ENCODE measurements at regions not wholly inside any gene's neighbourhood (a gene's known extent, or its start where the extent isn't known, plus 50 kb on each side); places are given as distances from the start of the nearest gene placed in this dataset.

GRCh38 chr13:105732806-105733529 lies 802.5 kb downstream of the EFNB2 start:
- H3K9me1 ChIP-seq (ENCODE audit: insufficient read depth, low read length), result no peaks in the 10 kb centered on the region
- no peak overlapping the region for H3K4me2 ChIP-seq (ENCODE audit: low read depth, low read length)
- no peaks in the 10 kb centered on the region for H3K79me1 ChIP-seq (ENCODE audit: low read depth in 1 of 2, low read length in 2 of 2)
- no peak overlapping the region for H3K18ac ChIP-seq (ENCODE audit: low read depth, low read length)
- H2BK5ac ChIP-seq (ENCODE audit: low read depth, low read length, poor library complexity, severe bottlenecking), result no peak overlapping the region
- TF ChIP-seq USF2 (IDR thresholded peaks at IDR 0.05; ENCODE audit: low read depth, low read length), result no peak
- no peak for TF ChIP-seq CHD1 (IDR thresholded peaks at IDR 0.05; ENCODE audit: low read depth, low read length)
- no peak for TF ChIP-seq ELK1 (IDR thresholded peaks at IDR 0.05; ENCODE audit: borderline replicate concordance, low read depth, low read length)
- TF ChIP-seq RFX5 (IDR thresholded peaks at IDR 0.05; ENCODE audit: low read depth, low read length), result no peak
- no peak for TF ChIP-seq FOS (IDR thresholded peaks at IDR 0.05; ENCODE audit: low read depth, low read length)
- no peak for TF ChIP-seq RCOR1 (IDR thresholded peaks at IDR 0.05; ENCODE audit: insufficient replicate concordance, low read length)
- TF ChIP-seq NFE2L2 (IDR thresholded peaks at IDR 0.05; ENCODE audit: low read depth, low read length), result no peak
- TF ChIP-seq POLR2A (IDR thresholded peaks at IDR 0.05; ENCODE audit: low read depth, low read length), result no peak
- no peak for TF ChIP-seq CEBPB (IDR thresholded peaks at IDR 0.05; ENCODE audit: low read depth, low read length)
- no peak for TF ChIP-seq RAD21 (IDR thresholded peaks at IDR 0.05; ENCODE audit: low read length)
- no peak for TF ChIP-seq MXI1 (IDR thresholded peaks at IDR 0.05; ENCODE audit: borderline replicate concordance, low read depth, low read length)
- no peak for TF ChIP-seq MAZ (IDR thresholded peaks at IDR 0.05; ENCODE audit: borderline replicate concordance, low read depth, low read length)
- TF ChIP-seq BHLHE40 (IDR thresholded peaks at IDR 0.05; ENCODE audit: low read depth, low read length), result no peak
- no peak for TF ChIP-seq SMC3 (IDR thresholded peaks at IDR 0.05; ENCODE audit: low read depth, low read length)
- TF ChIP-seq, protein P1, sequence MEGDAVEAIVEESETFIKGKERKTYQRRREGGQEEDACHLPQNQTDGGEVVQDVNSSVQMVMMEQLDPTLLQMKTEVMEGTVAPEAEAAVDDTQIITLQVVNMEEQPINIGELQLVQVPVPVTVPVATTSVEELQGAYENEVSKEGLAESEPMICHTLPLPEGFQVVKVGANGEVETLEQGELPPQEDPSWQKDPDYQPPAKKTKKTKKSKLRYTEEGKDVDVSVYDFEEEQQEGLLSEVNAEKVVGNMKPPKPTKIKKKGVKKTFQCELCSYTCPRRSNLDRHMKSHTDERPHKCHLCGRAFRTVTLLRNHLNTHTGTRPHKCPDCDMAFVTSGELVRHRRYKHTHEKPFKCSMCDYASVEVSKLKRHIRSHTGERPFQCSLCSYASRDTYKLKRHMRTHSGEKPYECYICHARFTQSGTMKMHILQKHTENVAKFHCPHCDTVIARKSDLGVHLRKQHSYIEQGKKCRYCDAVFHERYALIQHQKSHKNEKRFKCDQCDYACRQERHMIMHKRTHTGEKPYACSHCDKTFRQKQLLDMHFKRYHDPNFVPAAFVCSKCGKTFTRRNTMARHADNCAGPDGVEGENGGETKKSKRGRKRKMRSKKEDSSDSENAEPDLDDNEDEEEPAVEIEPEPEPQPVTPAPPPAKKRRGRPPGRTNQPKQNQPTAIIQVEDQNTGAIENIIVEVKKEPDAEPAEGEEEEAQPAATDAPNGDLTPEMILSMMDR (conservative IDR thresholded peaks at IDR 0.05; ENCODE audit: low read depth, low read length), result no peak
- H3K23ac ChIP-seq (ENCODE audit: low read depth, low read length), result no peak overlapping the region
- ATAC-seq (ENCODE audit: low read depth) (no peak), DNase-seq (no peak)
- ChIA-PET POLR2A (ENCODE audit: unreplicated experiment) (interaction anchor here (0.6 kb wide), 1 partner anchor 286 kb away, joined by 3 read pairs; no protein-coding TSS in a partner anchor), CTCF (interaction anchor here (0.6 kb wide), 2 partner anchors 15 to 1780 kb away, joined by 3 read pairs; no protein-coding TSS in a partner anchor)
- H2BK15ac ChIP-seq (ENCODE audit: low read depth, low read length), result no peak overlapping the region
- H3K36me3 ChIP-seq (ENCODE audit: control insufficient read depth, insufficient read depth, low read length), result no peaks in the 10 kb centered on the region
- no peak overlapping the region for H4K8ac ChIP-seq (ENCODE audit: low read depth in 2 of 2, low read length in 2 of 2)
- H2AK9ac ChIP-seq (replicated peaks; ENCODE audit: low read depth, low read length, poor library complexity), result no peak overlapping the region
- no peak overlapping the region for H2BK120ac ChIP-seq (ENCODE audit: low read depth, low read length)
- in situ Hi-C loops (cut with MboI; ENCODE audit: low sequenced_read_pairs), result no loop called here
- no peak overlapping the region for H4K5ac ChIP-seq (ENCODE audit: low read depth, low read length)
- H3K27ac ChIP-seq (ENCODE audit: insufficient read depth, low read length), result no peak overlapping the region
- no peak overlapping the region for H3K56ac ChIP-seq (ENCODE audit: extremely low read depth, insufficient read depth, low read length)
- no TSS peak for BruUV-seq (replicated peaks)
- WGBS, 2 experiments (ENCODE audit: extremely low coverage in 2 of 2, insufficient read length in 1 of 2), result no CpG with 5 or more reads among the region's 5 CpGs
- H3K9ac ChIP-seq (ENCODE audit: low read depth, low read length), result no peak overlapping the region
- H4K91ac ChIP-seq (ENCODE audit: insufficient read depth, low read depth, low read length), result no peak overlapping the region
- H3K4ac ChIP-seq (ENCODE audit: low read depth, low read length), result no peak overlapping the region
- no peaks in the 10 kb centered on the region for H3K9me3 ChIP-seq (ENCODE audit: control insufficient read depth, insufficient read depth, low read length)
- intact Hi-C loops (cut with micrococcal nuclease), result no loop called here
- no peak overlapping the region for H2AK5ac ChIP-seq (ENCODE audit: low read depth, low read length)
- dilution Hi-C loops (cut with HindIII; ENCODE audit: low sequenced_read_pairs, unreplicated experiment), result no loop called here
- no peaks in the 10 kb centered on the region for H4K20me1 ChIP-seq (ENCODE audit: insufficient read depth, low read length)
- H3K4me3 ChIP-seq (ENCODE audit: insufficient read depth, low read depth, low read length), result no peak overlapping the region
- no peaks in the 10 kb centered on the region for H3K4me1 ChIP-seq (ENCODE audit: control insufficient read depth, insufficient read depth, low read length)
- H3K27me3 ChIP-seq (ENCODE audit: control insufficient read depth, insufficient read depth, low read length), result no peaks in the 10 kb centered on the region; the same call in 1 of the 2 replicates
- H3K14ac ChIP-seq (replicated peaks; ENCODE audit: low read depth, low read length), result no peak overlapping the region
- H2AFZ ChIP-seq (replicated peaks; ENCODE audit: low read length, poor library complexity), result no peak overlapping the region
- no peak overlapping the region for H2BK20ac ChIP-seq (ENCODE audit: low read depth, low read length)

All from IMR-90 (cell line).